ENCODE measurements at regions not wholly inside any gene's neighbourhood (a gene's known extent, or its start where the extent isn't known, plus 50 kb on each side); places are given as distances from the start of the nearest gene placed in this dataset.

DNA sequence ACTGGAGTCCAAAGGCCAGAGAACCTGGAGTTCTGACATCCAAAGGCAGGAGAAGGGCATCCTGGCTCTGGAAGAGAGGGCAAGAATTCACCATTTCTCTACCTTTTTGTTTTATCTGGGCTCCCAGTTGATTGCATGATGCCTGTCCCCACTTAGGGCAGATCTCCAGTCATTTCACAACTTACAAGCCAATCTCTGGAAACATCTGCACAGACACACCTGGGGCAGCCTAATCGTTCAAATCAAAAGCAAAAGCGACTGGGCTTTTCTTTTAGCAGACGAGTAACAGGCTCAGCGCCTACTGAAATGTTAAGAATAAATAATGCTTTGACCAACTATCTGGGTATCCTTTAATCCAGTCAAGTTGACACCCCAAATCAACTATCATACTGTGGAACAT, 136.0 kb upstream of the NPY2R start:
- DNase-seq (ENCODE audit: insufficient read length, low spot score) (no peak), FAIRE-seq (no peak)
- no peak for TF ChIP-seq POLR2A (IDR thresholded peaks at IDR 0.05; ENCODE audit: low read depth, low read length)

DNA sequence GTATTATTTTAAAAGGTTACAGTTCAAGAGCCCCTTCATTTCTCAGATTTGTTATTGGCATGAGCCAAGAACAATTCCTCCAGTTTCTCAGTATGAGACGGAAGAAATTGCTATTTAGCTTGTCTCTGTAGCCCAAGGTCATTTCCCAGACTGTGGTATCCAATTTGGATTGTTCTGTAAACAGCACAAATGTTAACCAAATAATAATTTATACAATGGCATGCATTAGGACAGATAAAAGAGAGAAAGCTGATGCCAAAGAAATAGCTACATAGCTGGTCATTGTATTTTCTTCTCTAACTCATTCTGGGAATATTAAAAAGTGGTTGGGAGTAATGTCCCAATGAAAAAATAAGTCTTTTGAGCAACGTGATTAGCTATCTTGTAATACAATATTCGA, 134.6 kb upstream of the NPY2R start:
- no peak for DNase-seq (ENCODE audit: insufficient read length, low spot score)
- no peak for TF ChIP-seq POLR2A (IDR thresholded peaks at IDR 0.05; ENCODE audit: low read depth, low read length)
- FAIRE-seq: no peak

DNA sequence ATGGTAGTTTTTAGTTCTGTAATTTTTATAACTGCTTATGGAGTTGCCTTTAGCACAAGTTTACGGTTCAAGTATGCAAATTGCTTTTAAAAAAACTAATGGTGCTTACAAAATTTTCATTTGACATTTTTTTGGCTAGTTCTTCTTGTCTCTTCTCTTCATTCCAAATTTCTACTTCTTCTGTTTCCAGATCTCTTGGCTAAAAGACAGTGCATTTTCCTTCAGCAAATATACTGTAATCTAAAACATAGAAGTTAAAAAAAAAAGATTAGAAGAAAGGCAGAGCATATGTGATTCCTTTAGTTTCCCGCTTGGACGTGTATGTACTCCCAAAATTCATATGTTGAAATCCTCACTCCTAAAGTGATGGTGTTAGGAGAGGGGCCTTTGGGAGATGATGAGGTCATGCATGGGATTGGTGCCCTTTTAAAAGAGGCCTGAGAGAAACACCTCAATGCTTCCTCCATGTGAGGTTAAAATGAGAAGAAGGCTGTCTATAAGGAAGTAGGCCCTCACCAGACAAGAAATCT, 132.1 kb upstream of the NPY2R start:
- FAIRE-seq (no peak), DNase-seq (ENCODE audit: insufficient read length, low spot score) (no peak)
- no peak for TF ChIP-seq POLR2A (IDR thresholded peaks at IDR 0.05; ENCODE audit: low read depth, low read length)

DNA sequence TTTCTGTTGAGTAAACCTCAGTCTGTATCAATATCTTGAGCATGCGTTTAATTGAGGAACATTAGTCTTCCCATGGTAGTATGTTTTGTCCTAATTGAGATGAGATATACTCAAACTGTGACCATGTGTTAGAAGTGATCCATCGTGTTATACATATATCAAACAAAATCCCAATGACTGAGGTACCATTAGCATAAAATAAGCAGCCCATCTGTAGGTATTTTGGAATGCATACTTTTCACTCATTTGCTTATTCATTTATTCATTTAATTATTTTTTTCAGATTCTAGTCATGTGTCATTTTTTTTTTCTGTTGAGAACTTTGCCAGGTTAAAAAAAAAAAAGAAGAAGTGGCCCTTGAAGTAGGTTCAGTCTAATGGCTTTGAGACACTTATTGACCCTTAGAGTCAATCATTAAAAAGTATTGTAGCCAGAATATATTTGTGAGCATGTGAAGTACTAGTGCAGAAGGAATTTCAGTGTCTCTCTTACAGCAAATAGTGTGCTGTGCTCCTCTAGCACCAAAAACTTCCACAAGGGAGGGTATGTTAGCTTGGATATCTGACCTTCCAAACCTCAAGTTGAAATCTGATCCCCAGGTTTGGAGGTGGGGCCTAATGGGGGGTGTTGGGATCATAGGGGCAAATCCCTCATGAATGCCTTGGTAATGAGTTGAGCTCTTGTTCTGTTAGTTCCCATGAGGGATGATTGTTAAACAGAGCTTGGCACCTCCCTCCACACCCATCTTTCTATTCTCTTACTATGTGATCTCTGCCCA, 130.8 kb upstream of the NPY2R start:
- DNase-seq (ENCODE audit: insufficient read length, low spot score) (no peak), FAIRE-seq (no peak)
- no peak for TF ChIP-seq POLR2A (IDR thresholded peaks at IDR 0.05; ENCODE audit: low read depth, low read length)

DNA sequence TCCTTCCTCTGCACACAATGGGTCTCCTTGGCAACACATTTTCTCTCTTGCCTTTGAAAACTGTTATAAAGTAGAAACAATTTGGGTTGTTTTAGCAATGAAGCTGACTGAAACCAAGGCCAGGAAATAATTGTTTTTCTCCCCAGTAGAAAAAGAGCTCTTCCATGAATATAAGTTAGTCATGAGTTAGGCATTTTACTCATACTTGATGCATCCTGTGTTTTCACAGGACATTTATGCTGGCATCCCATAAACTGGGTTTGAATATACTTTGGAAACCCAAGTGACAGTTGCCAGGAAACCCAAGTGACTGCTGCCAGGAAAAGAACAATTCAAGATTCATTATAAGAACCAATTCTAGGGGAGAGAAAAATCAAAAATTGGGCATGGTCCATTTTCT, 128.6 kb upstream of the NPY2R start:
- no peak for TF ChIP-seq POLR2A (IDR thresholded peaks at IDR 0.05; ENCODE audit: low read depth, low read length)
- peak; percentile 15 for FAIRE-seq
- DNase-seq (ENCODE audit: insufficient read length, low spot score): no peak

DNA sequence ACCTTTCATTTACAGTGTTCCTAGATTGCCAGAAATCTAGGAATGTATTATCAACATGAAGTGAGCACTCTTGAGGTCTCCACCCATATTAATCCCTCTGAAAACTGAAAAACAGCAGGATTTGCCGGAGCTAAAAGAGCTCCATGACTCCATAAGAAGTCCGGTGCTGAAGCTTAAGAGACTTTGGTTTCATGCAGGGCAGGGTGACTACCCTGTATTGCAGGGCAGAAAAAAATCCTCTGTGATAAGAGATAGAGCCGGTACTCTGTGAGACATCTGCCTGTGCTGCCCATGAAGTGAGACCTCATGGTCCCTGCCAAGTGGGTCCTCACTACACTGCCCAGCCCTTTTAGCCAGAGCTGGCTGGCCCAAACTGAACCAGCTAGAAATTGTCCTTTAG, 127.2 kb upstream of the NPY2R start:
- FAIRE-seq (no peak), DNase-seq (ENCODE audit: insufficient read length, low spot score) (no peak)
- TF ChIP-seq POLR2A (IDR thresholded peaks at IDR 0.05; ENCODE audit: low read depth, low read length): no peak

DNA sequence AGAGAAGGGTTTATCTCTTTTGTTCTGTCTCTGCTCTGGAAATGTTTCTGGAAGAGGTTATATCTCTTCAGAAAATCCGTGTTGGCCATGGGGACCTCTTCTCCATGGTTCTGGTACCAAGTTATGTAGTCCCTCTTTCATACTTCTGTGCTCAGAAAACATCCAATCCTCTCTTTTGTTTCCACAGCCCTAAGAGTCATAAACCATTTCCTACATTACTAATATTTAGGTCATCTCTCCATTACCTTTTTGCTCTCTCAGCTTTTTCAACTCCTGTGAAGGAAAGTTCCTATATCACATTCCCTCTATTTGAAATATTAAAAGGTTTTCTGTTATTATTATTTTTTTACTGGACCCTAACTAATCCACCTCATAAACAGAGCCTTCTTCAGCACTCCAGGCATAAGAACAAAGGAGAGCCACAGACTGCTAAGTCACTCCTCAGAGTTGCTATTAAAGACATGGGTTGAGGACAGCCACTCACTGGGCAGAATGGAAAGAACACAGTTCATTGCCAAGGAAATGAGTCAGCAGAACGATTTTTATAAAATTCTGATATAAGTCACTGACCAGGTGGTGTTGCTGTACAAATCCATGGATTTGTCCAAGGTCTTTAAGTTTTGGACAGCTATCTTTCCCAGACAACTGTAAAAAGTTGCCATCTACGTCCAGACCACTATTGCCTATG, 122.4 kb upstream of the NPY2R start:
- TF ChIP-seq POLR2A (IDR thresholded peaks at IDR 0.05; ENCODE audit: low read depth, low read length): no peak
- FAIRE-seq (no peak), DNase-seq (ENCODE audit: insufficient read length, low spot score) (no peak)

DNA sequence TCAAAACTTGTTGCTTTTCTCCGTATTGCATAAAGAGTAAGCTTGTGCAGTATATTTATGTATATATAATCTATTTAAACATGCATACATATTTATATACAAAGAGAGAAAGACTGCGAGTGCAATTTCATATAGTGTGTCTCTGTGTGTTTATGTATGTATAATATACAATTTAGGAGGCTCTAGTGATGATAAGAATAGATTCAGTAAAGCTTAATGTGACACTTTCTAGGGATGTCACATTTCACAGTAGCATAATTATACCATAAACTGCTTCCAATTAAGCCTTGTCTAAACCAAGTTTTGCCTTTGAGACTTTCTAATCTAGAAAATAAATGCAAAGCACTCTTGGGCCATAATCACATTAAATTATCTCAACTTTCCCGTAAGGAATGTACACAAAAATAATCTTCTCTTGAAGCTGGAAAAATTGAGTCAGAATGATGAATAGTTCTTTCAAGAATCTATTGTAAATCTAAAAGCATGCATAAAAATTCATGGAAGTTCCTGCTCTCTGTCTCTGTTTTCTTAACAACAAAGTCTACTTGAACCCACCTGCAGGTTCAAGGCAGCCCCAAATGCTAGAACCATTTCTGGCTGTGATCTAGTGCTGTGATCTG, 114.1 kb upstream of the NPY2R start:
- DNase-seq (ENCODE audit: insufficient read length, low spot score) (no peak), FAIRE-seq (no peak)
- no peak for TF ChIP-seq POLR2A (IDR thresholded peaks at IDR 0.05; ENCODE audit: low read depth, low read length)

DNA sequence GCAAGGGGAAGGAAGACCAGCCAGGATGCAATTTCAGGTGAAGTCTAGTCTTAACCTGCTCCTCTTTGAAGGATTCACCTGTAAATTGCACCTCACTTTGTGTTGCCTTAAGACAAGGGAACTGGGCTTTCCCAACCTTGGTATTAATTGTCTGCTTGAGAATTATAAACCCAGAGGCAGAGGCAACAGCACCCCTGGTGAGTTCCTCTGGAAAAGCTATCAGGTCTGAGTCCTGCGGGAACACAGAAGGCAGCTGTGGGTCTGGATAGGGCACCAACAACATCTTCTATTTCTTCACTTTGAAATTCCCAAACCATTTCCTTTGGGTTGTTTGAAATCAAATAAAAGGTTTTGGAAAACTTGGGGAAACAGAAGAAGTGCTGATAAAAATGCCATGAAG, 109.2 kb upstream of the NPY2R start:
- TF ChIP-seq POLR2A (IDR thresholded peaks at IDR 0.05; ENCODE audit: low read depth, low read length): no peak
- DNase-seq (ENCODE audit: insufficient read length, low spot score) (no peak), FAIRE-seq (no peak)

DNA sequence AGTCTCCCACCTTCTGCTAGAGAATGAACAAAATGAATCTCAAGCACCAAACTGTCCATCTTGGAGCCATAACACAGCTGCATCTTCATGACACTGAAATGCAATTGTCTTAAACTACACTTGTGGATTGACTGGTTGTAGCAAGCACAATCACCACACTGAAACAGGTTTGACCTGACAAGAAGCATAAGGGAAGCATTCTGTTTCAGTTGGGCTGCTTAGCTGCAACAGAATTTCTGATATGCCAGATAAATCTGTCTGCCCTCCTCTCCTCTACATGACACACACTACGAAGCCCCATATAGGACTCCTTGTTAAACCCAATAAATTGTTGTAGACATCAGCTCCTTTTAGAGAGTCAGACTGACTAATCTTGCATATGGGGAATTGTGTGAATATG, 101.8 kb upstream of the NPY2R start:
- no peak for FAIRE-seq
- no peak for TF ChIP-seq POLR2A (IDR thresholded peaks at IDR 0.05; ENCODE audit: low read depth, low read length)
- no peak for DNase-seq (ENCODE audit: insufficient read length, low spot score)

DNA sequence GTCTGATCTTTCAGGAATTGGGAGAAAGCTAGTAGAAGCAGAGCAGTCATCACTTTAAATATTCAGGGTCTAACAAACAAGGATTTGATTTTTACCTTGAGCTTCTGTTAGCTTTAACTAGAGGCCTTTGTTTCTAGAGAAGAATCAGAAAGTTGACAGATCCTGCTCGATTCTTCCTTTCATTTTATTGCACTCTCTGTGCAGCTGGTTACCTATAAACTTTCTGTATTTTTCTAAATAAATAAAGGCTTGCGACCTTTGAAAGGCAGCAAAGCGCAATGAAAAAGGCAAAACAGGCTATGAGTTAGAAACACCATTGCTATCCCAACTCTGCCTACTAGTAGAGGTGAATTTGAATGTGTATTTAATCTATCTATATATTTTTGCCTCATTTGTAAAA, 101.4 kb upstream of the NPY2R start:
- DNase-seq (ENCODE audit: insufficient read length, low spot score): no peak
- TF ChIP-seq POLR2A (IDR thresholded peaks at IDR 0.05; ENCODE audit: low read depth, low read length): no peak
- no peak for FAIRE-seq

DNA sequence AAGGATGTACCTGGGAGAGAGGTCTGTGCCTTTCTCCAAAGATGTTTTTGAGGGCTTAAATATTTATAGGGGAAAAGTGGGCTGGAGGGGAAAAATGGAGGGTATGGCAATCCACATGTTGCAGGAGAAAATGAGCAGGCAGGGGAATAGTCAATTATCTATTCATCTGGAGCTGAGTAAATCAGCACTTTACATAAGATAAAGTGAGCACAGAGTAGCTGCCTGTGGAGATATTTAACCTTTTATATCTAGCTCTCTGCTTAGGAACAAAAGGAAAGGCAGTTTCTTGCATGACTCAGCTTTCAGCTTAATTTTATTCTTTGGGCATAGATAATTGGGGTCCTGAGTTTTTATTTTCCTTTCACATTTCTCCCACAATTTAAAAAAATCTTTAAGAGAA, 93.6 kb upstream of the NPY2R start:
- no peak for FAIRE-seq
- DNase-seq (ENCODE audit: insufficient read length, low spot score): no peak
- no peak for TF ChIP-seq POLR2A (IDR thresholded peaks at IDR 0.05; ENCODE audit: low read depth, low read length)

DNA sequence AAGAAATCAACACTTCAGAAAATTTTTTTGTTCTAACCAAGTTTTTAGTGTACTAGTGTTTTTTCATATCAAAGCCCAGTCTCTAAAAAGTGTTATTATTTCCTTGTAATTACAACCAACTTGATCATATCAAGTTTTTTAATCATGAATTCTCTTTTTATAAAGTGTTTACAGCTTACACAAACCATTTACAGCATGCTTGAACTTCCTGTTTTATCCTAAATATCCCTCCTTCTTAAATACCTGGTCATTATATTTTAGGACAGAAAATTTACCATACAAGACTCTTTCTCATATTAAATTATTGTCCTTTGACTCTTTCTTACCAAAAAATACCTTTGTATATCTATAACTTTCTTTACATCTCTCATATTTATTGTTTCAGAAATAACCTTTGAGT, 89.4 kb upstream of the NPY2R start:
- DNase-seq (ENCODE audit: insufficient read length, low spot score): no peak
- TF ChIP-seq POLR2A (IDR thresholded peaks at IDR 0.05; ENCODE audit: low read depth, low read length): no peak
- no peak for FAIRE-seq

DNA sequence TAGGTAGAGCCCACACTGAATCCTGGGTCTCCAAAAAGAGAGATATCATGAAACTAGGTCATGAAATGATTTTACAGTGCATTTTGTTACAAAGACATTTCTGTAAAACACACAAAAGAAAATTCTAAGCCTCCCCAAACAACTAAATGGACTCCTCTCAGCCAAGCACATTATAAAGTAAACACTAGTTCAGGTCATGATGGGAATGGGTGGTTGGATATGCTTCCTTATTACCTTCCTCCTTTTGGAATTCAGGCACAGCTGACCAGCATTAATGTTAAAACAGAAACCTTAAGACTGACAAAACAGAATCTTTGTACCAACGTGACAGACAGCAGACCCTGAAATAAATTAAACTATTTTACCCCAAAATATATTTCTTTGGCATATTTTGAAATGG, 87.9 kb upstream of the NPY2R start:
- FAIRE-seq: no peak
- TF ChIP-seq POLR2A (IDR thresholded peaks at IDR 0.05; ENCODE audit: low read depth, low read length): no peak
- DNase-seq (ENCODE audit: insufficient read length, low spot score): no peak

DNA sequence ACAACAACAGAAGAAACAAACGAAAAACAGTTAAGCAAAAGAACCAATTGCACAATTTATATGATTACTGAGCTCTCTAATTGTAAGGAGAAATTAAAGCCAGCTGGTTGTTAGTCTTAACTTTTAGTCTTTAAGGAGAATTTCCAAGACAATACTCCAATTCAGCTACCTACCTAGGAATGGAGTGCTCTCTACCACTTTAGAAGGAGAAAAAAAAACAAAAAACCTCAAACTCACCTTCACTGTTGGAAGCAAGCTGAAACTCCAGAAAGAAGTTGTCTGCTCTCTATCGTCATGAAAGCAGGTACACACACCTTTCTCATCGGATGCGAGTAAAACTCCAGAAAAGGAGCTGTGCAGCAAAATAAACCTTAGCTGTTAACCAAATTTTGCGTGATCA, 86.1 kb upstream of the NPY2R start:
- no peak for DNase-seq (ENCODE audit: insufficient read length, low spot score)
- no peak for FAIRE-seq
- no peak for TF ChIP-seq POLR2A (IDR thresholded peaks at IDR 0.05; ENCODE audit: low read depth, low read length)

Data from H54 (cell line).